GM19193 (cell line): ENCODE measurements at regions not wholly inside any gene's neighbourhood (a gene's known extent, or its start where the extent isn't known, plus 50 kb on each side); places are given as distances from the start of the nearest gene placed in this dataset.

Experiments used
- POLR2A ChIP-seq: IDR thresholded peaks from 4 replicates; pipeline ENCODE4 v1.6.1; 2011; ENCODE audit not compliant: insufficient read depth, insufficient read length; ENCODE audit errors: extremely low read depth

DNA sequence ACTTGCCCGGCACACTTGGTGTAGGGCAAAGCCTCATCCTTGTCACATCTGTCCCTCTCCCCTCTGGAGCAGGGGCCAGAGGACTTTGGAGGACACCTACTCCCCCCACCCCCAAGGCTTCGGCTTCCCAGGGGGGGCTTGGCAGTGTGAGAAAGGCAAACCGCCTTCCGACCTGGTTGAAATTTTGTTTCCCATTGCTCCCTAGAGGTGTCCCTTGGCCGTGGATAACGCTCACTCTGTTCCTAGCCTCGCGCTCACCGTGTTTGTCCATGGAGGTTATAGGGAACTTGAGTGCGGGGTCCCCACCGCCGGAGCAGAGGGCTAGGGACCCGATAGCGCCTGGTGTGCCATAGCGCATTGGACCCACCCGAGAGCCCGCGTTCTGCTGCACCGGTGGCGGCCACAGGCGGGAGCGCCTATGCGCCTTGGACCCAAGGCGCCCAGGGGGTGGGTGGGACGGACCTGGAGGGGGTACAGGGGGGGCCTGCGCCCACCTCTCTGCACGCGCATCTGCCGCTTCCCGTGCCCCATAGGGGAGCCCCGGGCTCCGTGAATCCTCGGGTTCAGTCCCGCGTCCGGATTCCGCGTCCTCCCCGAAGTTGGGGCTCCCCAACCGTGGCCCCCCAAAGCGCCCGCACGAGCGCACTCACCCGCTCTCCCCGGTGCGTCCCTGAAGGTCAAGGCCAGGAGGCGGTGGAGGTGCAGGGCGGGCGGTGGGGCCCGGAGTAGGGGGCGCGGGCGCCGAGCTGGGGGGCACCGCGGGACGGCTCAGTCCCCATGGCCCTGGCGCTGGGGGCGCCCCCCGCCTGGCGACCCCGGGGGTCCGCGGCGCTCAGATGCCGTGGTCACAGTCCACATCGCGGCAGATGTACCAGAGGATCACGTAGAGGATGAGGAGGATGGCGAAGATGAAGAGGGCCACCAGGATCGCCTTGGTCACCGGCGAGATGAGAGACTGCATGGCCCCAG, 82.7 kb upstream of the DHRSX start:
- no peak for TF ChIP-seq POLR2A

- no peak for TF ChIP-seq POLR2A
Observed at GRCh38 chrX:2582667-2583066, 81.9 kb upstream of the DHRSX start.

GRCh38 chrX:2581296-2581695, 80.5 kb upstream of the DHRSX start:
- TF ChIP-seq POLR2A = no peak

DNA sequence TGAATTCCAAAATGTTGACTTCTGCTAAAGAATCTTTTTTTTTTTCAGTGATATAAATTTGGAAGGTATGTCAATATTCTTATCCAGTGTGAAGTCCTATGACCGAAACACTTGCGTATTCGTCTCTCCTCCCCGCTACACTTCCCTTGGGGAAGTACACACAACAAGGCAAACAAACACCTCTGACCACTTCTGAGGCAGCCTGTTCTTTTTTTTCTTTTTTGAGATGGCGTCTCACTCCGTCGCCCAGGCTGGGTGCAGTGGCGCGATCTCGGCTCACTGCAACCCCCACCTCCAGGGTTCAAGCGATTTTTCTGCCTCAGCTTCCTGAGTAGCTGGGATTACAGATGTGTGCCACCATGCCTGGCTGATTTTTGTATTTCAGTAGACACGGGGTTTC, 78.1 kb upstream of the DHRSX start:
- no peak for TF ChIP-seq POLR2A

DNA sequence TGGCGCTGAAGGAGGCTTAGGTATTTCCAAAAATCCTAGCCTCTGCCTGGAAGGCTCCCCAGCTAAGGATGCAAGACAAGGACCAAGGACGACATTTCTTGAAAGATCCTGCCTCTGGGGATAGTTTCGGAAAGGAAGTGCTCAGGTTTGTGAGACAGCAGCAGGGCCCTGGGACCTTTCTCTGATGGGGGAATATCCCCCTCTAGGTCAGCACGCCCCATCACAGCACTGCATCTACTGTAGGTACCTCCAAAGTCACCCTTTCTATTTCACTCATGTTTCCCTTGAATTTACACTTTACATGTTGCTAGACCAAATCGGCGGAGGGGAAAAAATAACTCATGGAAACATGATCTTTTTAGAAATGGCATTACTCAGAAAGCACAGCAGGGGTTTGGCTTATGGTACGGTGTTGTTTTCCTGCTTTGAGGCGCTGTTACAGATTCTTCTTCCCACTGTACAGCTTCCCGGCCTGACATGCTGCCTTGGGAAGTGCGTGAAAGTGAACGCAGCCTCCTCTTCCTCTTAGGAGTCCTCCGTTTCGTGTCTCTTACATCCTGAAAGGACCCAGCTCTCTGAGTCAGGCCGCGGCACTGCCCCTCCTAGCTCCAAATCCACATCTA, 77.2 kb upstream of the DHRSX start:
- TF ChIP-seq POLR2A = no peak

DNA sequence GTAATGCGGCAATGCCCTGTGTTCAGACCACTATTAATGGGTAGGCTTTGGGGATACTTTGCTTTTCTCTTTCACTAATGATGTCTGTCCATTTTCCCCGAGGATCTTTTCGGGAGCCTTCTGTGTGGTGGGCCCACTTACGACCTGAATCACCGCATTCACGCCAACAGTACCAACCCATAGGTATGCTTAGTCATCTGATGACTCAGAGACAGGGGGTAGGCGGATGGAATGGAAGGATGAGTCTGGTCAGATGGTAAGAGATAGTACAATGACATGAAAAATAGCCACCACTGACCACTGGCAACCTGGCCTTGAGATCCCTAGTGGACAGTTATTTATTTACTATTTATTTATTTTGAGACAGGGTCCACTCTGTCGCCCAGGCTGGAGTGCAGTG, 76.0 kb upstream of the DHRSX start:
- no peak for TF ChIP-seq POLR2A

GRCh38 chrX:2574271-2574670, 73.5 kb upstream of the DHRSX start:
- TF ChIP-seq POLR2A = no peak

DNA sequence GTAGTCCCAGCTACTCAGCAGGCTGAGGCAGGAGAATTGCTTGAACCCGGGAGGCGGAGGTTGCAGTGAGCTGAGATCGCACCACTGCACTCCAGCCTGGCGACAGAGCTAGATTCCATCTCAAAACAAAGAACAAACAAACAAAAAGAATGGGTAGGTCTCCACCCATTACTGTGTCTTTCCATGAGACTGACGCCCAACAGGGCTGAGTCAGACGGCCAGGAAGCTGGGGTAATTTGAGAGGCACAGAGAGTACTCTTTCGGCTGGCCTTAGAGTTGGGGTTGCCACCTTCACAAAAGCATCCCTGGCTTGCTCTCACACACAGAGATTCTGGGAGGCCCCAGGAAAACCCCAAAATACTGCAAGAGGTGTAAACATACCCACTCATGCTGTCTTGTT, 72.0 kb upstream of the DHRSX start:
- no peak for TF ChIP-seq POLR2A

DNA sequence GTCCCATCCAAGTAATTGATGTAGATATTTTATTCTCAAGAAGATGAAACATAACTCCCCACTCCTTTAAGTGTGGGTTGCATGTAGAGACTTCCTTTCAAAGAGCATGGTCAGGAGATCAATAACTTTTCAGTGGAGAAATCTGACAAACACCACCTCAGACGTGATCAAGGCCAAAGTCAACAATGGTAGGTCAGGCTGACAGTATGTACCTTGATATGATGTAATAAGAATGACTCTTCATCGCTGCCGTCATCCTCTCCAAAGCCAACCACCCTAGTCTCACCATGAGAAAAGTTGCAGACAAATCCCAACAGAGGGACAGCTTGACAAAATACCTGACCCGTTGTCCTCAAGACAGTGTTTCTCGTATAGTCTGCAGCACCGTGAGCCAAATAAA, 67.3 kb upstream of the DHRSX start:
- no peak for TF ChIP-seq POLR2A

DNA sequence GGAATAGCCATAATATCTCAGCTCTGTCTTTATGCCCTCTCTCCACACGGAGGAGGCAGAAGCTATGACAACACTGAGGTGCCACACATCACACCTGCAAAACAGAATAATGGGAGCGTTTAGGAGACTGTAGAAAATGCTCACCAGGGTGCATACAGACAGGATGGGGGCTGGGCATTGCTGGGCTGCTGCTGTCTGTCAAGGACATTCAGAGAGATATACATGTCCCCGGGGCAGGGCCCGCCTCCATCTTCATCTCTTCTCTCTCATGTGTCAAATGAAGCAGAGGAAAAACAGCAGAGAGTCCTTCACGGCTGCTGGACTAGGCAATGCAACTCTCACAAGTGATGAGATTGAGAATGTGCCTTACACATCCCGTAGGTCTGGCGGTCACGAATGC, 65.3 kb upstream of the DHRSX start:
- TF ChIP-seq POLR2A = no peak

GRCh38 chrX:2561456-2561855, 60.7 kb upstream of the DHRSX start:
- no peak for TF ChIP-seq POLR2A

- no peak for TF ChIP-seq POLR2A
Observed at GRCh38 chrX:2559124-2559523, 58.3 kb upstream of the DHRSX start.

DNA sequence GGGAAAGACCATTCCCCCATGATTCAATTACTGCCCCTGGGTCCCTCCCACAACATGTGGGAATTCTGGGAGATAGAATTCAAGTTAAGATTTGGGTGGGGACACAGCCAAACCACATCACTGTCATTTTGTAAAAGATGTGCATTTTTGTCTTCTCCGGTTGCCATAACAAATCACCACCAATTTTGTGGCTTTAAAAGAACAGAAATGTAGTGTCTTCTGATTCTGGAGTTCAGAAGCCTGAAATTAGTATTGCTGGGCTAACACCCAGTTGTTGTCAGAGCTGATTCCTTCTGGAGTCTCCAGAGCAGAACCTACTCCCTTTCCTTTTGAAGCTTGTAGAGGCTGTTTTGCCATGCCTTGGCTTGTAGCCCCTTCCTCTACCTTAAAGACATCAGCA, 54.1 kb upstream of the DHRSX start:
- TF ChIP-seq POLR2A = no peak

DNA sequence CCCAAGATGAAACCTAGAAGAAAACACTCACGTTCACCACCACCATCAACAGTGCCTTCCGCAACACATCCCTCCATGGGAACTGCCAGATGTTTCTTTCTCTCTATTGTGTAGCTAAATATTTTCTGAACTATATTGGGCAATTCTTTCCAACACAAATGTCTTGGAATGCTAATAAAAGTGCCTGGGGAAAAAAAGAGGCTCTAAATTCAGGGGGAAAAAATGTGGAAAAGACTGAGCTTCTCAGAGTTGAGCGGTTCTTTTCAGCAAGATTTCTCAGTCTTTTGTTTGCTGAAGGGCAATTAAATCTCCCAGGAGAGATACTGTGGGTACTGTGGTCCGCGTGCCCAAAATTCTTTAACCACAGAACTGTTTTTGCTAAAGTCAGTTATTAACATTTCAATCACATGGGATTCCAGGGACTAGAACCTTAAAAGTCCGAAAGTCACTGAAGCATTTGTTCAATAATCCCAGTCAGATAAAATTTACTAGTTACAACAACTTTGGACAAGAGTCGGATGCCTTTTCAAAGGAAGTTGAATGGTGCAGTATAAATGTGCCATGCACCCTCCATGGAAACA, 51.9 kb upstream of the DHRSX start:
- no peak for TF ChIP-seq POLR2A

DNA sequence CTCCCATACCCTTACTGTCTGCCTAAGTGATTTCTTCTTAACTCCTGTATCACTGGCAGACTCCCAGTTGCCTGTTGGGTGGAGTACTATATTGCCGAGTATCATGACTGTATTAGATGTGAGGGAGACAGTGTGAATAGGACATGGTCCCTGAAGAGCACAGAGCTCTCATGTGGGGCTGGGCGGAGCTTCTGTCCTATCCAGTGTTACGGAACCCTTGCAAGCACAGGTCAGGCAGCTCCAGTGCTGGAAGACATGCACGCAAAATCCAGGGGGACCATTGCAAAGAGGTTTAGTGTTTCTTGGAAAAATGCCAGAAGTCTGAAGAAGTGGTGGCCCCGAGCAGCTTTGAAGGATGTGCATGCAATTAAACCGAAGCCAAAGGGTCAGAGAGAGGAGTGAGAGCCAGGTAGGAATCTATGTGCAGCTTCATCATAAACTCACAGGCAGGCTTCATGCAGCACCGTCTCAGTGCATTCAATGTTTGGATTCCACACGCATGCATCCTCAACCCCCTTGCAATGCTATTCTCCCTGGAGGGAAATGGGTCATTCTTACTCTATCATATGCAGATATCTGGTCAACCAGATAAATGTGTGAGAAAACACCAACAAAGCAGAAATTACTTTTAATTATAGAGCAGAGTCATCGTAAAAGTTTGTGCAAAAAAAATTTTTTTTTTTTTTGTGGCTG, 49.7 kb upstream of the DHRSX start:
- TF ChIP-seq POLR2A = no peak
